Nephron progenitor cell (in vitro differentiated cells): ENCODE measurements at regions not wholly inside any gene's neighbourhood (a gene's known extent, or its start where the extent isn't known, plus 50 kb on each side); places are given as distances from the start of the nearest gene placed in this dataset.

Experiments used
- DNase-seq: peaks from one replicate; pipeline ENCODE4 v3.0.0; 2021
- H3K27ac Mint-ChIP-seq: 2 replicates; pipeline ENCODE4 v1.8.0; 2021; ENCODE audit warnings: mild to moderate bottlenecking, moderate library complexity, mixed read lengths
- H3K27me3 Mint-ChIP-seq: 2 replicates; pipeline ENCODE4 v1.8.0; 2021; ENCODE audit warnings: mild to moderate bottlenecking, low read depth, mixed read lengths; ENCODE audit not compliant: poor library complexity
- H3K36me3 Mint-ChIP-seq: 2 replicates; pipeline ENCODE4 v1.8.0; 2021; ENCODE audit warnings: low read depth, mixed read lengths
- H3K4me1 Mint-ChIP-seq: 2 replicates; pipeline ENCODE4 v1.8.0; 2021; ENCODE audit warnings: mixed read lengths
- H3K4me3 Mint-ChIP-seq: 2 replicates; pipeline ENCODE4 v1.8.0; 2021; ENCODE audit warnings: mild to moderate bottlenecking, moderate library complexity, mixed read lengths
- H3K9me3 Mint-ChIP-seq: 2 replicates; pipeline ENCODE4 v1.8.0; 2021; ENCODE audit warnings: mild to moderate bottlenecking, moderate library complexity, mixed read lengths
- TF ChIP-seq, protein P1 (sequence below): fragments of 200-600 bp; sonication (generic); IDR thresholded peaks from 2 replicates; pipeline ENCODE4 v1.5.0; 2021; ENCODE audit warnings: antibody characterized with exemption

DNA sequence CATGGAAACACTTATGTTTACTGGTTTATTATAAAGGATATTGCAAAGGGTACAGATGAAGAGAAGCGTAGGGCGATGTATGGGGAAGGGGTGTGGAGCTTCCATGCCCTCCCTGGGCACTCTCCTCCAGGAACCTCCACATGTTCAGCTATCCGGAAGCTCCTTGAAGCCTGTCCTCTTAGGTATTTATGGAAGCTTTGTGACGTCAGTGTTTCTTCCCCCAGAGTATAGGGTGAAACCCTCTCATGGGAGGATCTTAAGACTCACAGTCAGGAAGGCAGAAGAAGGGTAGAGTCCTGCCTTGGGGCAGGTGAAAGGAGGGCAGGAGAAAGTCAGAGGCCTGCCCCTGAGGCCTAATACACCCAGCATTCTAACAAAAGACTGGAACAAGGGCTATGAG, 61.3 kb upstream of the CREB1 start:
- H3K4me1 Mint-ChIP-seq, result peaks cover 77% of the 10 kb centered on the region
- peaks cover 5% of the 10 kb centered on the region for H3K9me3 Mint-ChIP-seq
- no peak for DNase-seq
- H3K36me3 Mint-ChIP-seq, result peaks cover 5% of the 10 kb centered on the region
- TF ChIP-seq, protein P1, sequence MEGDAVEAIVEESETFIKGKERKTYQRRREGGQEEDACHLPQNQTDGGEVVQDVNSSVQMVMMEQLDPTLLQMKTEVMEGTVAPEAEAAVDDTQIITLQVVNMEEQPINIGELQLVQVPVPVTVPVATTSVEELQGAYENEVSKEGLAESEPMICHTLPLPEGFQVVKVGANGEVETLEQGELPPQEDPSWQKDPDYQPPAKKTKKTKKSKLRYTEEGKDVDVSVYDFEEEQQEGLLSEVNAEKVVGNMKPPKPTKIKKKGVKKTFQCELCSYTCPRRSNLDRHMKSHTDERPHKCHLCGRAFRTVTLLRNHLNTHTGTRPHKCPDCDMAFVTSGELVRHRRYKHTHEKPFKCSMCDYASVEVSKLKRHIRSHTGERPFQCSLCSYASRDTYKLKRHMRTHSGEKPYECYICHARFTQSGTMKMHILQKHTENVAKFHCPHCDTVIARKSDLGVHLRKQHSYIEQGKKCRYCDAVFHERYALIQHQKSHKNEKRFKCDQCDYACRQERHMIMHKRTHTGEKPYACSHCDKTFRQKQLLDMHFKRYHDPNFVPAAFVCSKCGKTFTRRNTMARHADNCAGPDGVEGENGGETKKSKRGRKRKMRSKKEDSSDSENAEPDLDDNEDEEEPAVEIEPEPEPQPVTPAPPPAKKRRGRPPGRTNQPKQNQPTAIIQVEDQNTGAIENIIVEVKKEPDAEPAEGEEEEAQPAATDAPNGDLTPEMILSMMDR, result no peak
- H3K4me3 Mint-ChIP-seq, result no peak overlapping the region
- H3K27ac Mint-ChIP-seq, result peak overlapping the region; percentile 49
- H3K27me3 Mint-ChIP-seq, result no peaks in the 10 kb centered on the region

DNA sequence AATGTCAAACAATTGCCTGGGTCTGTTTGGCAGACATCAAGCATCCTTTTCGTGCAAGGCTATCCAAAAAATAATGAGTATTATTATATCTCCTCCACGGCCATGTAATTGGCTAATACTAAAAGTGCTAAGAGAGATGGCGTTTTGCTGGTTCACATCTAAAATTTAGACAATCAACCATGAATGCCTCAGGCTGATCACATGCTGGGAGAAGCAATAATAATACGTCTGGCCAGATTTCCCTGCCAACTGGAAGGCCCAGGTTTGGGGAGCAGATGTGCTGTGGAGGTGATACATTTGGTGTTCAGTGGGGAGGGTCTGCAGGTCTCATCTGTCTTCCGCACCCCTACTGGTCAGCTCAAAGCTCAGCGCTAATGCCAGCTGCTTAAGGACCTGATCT, 60.3 kb upstream of the CREB1 start:
- H3K27ac Mint-ChIP-seq, result peak overlapping the region; percentile 12
- no peak overlapping the region for H3K4me3 Mint-ChIP-seq
- peaks cover 76% of the 10 kb centered on the region for H3K4me1 Mint-ChIP-seq
- no peaks in the 10 kb centered on the region for H3K9me3 Mint-ChIP-seq
- no peak for DNase-seq
- H3K27me3 Mint-ChIP-seq, result no peaks in the 10 kb centered on the region
- no peaks in the 10 kb centered on the region for H3K36me3 Mint-ChIP-seq
- TF ChIP-seq, protein P1, result no peak

DNA sequence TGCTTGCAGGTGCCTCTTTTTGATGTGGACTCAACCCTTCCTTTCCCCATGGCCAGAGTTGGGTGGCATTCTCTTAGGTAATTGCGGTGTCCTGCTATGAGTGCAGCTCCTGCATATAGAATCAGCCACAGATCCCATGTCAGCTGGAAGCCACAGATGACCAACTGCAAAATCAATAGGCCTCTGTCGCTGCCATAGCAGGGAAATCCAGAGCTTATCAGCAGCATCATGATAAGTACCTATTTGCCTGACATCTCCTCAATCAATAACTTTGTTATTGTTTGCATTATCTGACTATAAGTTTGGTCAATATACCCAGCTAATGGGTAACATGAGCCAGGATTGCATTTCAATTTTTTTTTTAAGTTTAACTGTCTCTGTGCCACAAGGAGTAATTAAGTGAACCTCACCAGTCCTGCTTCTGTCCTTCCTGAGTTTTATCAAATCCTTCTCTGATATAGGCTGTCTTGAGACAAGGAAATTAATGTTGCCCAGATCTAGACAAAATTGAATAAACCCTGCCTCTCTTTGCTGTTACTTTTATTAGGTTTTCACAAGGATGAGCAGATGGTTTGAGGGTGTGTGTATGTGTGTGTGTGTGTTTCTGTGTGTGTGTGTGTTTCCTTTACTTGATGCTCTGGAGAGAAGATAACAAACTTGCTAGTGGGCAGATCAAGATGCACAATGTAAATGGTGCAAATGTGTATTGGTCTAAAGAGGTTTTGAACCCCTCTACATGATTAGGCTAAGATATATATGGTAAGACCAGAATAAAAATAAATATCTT, 59.6 kb upstream of the CREB1 start:
- Mint-ChIP-seq H3K27ac (no peak overlapping the region), H3K9me3 (no peaks in the 10 kb centered on the region), H3K4me3 (no peak overlapping the region), H3K4me1 (peaks cover 82% of the 10 kb centered on the region), H3K27me3 (no peaks in the 10 kb centered on the region), H3K36me3 (no peaks in the 10 kb centered on the region)
- no peak for DNase-seq
- TF ChIP-seq, protein P1, result no peak

DNA sequence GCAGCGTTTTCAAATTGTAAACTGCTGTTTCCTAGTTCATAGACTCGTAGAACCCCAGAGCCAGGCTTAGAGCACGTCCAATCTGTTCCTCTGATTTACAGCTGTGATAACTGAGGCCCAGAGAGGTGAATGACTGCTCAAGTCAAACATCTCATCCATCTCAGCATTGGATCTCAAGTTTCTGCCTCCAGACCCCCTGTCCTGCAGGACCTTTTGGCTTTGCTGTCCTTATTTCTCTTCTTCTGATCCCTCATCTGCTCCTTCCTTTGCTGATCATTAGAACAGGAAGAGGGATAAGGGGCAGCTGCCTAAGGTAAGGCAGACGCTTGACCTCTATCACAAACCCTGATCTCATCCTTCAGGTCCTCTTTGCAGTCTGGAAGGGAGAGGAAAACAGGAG, 58.5 kb upstream of the CREB1 start:
- Mint-ChIP-seq H3K27me3 (no peaks in the 10 kb centered on the region), H3K4me1 (peaks cover 83% of the 10 kb centered on the region), H3K36me3 (no peaks in the 10 kb centered on the region), H3K27ac (peak overlapping the region; percentile 71), H3K9me3 (no peaks in the 10 kb centered on the region), H3K4me3 (no peak overlapping the region)
- TF ChIP-seq, protein P1, result no peak
- DNase-seq, result no peak

DNA sequence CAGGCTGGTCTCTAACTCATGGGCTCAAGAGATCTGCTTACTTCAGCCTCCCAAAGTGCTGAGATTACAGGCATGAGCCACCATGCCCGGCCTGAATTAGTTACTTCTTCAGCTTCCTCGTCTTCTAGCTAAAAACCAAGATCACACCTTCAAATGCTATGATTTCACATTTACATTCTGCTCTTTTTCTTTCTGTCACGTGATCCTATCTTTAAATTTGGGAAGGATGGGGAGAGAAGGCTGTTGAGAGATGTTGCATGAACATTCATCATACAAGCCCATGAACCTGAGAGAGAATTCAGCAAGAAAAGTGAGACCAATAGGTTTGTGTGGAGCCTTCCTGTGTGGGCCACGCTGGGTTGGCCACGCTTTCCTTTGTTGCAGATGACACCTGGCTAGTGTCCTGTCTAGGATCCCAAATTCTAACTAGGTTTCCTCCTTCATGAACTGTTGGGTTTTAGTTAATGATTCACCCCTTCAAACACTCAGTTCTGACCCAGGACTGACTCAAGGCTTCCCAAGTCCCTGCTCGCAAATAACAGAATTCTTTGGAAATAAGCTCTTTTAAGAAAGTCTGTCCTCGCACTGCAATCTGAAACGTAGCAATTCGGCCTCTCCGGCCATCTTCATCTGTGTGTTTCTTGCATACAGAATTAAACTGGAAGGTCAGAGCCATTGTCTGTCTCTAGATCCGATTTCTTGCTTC, 57.3 kb upstream of the CREB1 start:
- no peaks in the 10 kb centered on the region for H3K9me3 Mint-ChIP-seq
- TF ChIP-seq, protein P1, result no peak
- DNase-seq, result no peak
- H3K36me3 Mint-ChIP-seq, result no peaks in the 10 kb centered on the region
- peaks cover 71% of the 10 kb centered on the region for H3K4me1 Mint-ChIP-seq
- H3K27me3 Mint-ChIP-seq, result no peaks in the 10 kb centered on the region
- peak overlapping the region; percentile 32 for H3K4me3 Mint-ChIP-seq
- H3K27ac Mint-ChIP-seq, result peak overlapping the region; percentile 93
